Caco-2 (cell line): ENCODE measurements at regions not wholly inside any gene's neighbourhood (a gene's known extent, or its start where the extent isn't known, plus 50 kb on each side); places are given as distances from the start of the nearest gene placed in this dataset.

Source experiments
- BruUV-seq: library from RNA; stranded (reverse); fragments of 400-500 nt; replicated peaks from 2 replicates; lab custom pipeline; 2021; lab: Mats Ljungman, UMichigan
- CTCF ChIA-PET: fragments of 300-600 bp; sonication (Branson Sonifier 250); formaldehyde crosslinking; loops from one replicate; lab custom pipeline; 2022; ENCODE audit warnings: antibody characterized with exemption; lab: Charles Lee
- POLR2A ChIA-PET: fragments of 300-600 bp; sonication (Branson Sonifier 250); formaldehyde crosslinking; loops from one replicate; lab custom pipeline; 2022; ENCODE audit warnings: antibody characterized with exemption; lab: Charles Lee
- DNase-seq, 2 experiments: peaks; one replicate each; pipeline versions ENCODE4 v3.0.0 to v3.0.0-alpha.2; 2020 to 2022
- H3K27me3 ChIP-seq: replicated peaks from 2 replicates; pipeline ENCODE4 v1.6.0; 2011; ENCODE audit warnings: low read length; ENCODE audit not compliant: control insufficient read depth, insufficient read depth
- H3K36me3 ChIP-seq: 2 replicates; pipeline ENCODE4 v1.5.1; 2011; ENCODE audit warnings: low read length; ENCODE audit not compliant: control insufficient read depth, insufficient read depth
- H3K4me1 ChIP-seq: fragments of 250-450 bp; sonication (Bioruptor Pico); 2 replicates; pipeline ENCODE4 v1.5.1; 2020; ENCODE audit warnings: mild to moderate bottlenecking
- H3K4me3 ChIP-seq: 2 replicates; pipeline ENCODE4 v1.5.1; 2011; ENCODE audit warnings: low read depth, mild to moderate bottlenecking, control low read depth, low read length
- H3K9me3 ChIP-seq: fragments of 250-450 bp; sonication (Bioruptor Pico); 2 replicates; pipeline ENCODE4 v1.5.1; 2020; ENCODE audit warnings: mild to moderate bottlenecking, moderate library complexity
- H3K27ac Mint-ChIP-seq: one replicate; pipeline ENCODE4 v1.8.0; 2022; ENCODE audit warnings: mixed read lengths; ENCODE audit not compliant: unreplicated experiment
- H3K27me3 Mint-ChIP-seq: one replicate; pipeline ENCODE4 v1.8.0; 2022; ENCODE audit warnings: mixed read lengths; ENCODE audit not compliant: insufficient read depth, unreplicated experiment
- H3K36me3 Mint-ChIP-seq: one replicate; pipeline ENCODE4 v1.8.0; 2022; ENCODE audit warnings: mild to moderate bottlenecking, mixed read lengths; ENCODE audit not compliant: insufficient read depth, unreplicated experiment
- H3K4me1 Mint-ChIP-seq: one replicate; pipeline ENCODE4 v1.8.0; 2022; ENCODE audit warnings: low read depth, mixed read lengths; ENCODE audit not compliant: unreplicated experiment
- H3K4me3 Mint-ChIP-seq: one replicate; pipeline ENCODE4 v1.8.0; 2022; ENCODE audit warnings: mild to moderate bottlenecking, moderate library complexity, mixed read lengths; ENCODE audit not compliant: unreplicated experiment
- H3K9me3 Mint-ChIP-seq: one replicate; pipeline ENCODE4 v1.8.0; 2022; ENCODE audit warnings: mixed read lengths; ENCODE audit not compliant: unreplicated experiment
- CTCF ChIP-seq, 2 experiments: fragments of 200-600 bp in 1 of 2; IDR thresholded peaks; 1 replicate in 1 of 2; 2 replicates in 1 of 2; pipeline versions ENCODE4 v1.5.1 to v1.8.0; 2011 to 2022; ENCODE audit warnings: antibody characterized with exemption in 1 of 2, control low read depth in 1 of 2, inconsistent platforms in 1 of 2, low read depth in 1 of 2, low read length in 1 of 2, mild to moderate bottlenecking in 1 of 2, moderate library complexity in 1 of 2; ENCODE audit not compliant: insufficient read depth in 1 of 2, severe bottlenecking in 1 of 2, unreplicated experiment in 1 of 2
- intact Hi-C: fragments of 100-400 bp; cut with micrococcal nuclease; formaldehyde crosslinking; loops from one replicate; pipeline ENCODE4 v1.10.0; 2022; ENCODE audit not compliant: unreplicated experiment

- Histone ChIP-seq H3K4me1 (peaks cover 34% of the 10 kb centered on the region), H3K27me3 (no peaks in the 10 kb centered on the region), H3K9me3 (no peaks in the 10 kb centered on the region), H3K4me3 (no peak overlapping the region), H3K36me3 (no peaks in the 10 kb centered on the region)
- DNase-seq: no peak
- POLR2A ChIA-PET: no interaction called here
- no peak for TF ChIP-seq CTCF (IDR thresholded peaks at IDR 0.05; ENCODE audit: insufficient read depth in 1 of 2, low read depth in 1 of 2, low read length in 1 of 2, severe bottlenecking in 1 of 2, unreplicated experiment in 1 of 2)
- H3K27me3 Mint-ChIP-seq: no peaks in the 10 kb centered on the region
- no peak overlapping the region for H3K27ac Mint-ChIP-seq
- H3K4me3 Mint-ChIP-seq: no peak overlapping the region
- no peaks in the 10 kb centered on the region for H3K36me3 Mint-ChIP-seq
- peaks cover 9% of the 10 kb centered on the region for H3K4me1 Mint-ChIP-seq
- H3K9me3 Mint-ChIP-seq: no peaks in the 10 kb centered on the region
- CTCF ChIA-PET: no interaction called here
- intact Hi-C loops: loop anchor here (5.0 kb wide), 1 partner anchor 186 kb away; no protein-coding TSS in a partner anchor
- no TSS peak for BruUV-seq
Measured at GRCh38 chr7:116357781-116358670, 141.5 kb upstream of the CAV2 start.

GRCh38 chr7:116361767-116362166, 137.8 kb upstream of the CAV2 start:
- Mint-ChIP-seq H3K4me3 (no peak overlapping the region), H3K4me1 (no peaks in the 10 kb centered on the region), H3K9me3 (no peaks in the 10 kb centered on the region), H3K27me3 (no peaks in the 10 kb centered on the region), H3K27ac (no peak overlapping the region), H3K36me3 (no peaks in the 10 kb centered on the region)
- TF ChIP-seq CTCF (IDR thresholded peaks at IDR 0.05; ENCODE audit: insufficient read depth in 1 of 2, low read depth in 1 of 2, low read length in 1 of 2, severe bottlenecking in 1 of 2, unreplicated experiment in 1 of 2): no peak
- Histone ChIP-seq H3K27me3 (no peaks in the 10 kb centered on the region), H3K4me1 (peaks cover 7% of the 10 kb centered on the region; the same call in 1 of the 2 replicates), H3K36me3 (no peaks in the 10 kb centered on the region), H3K4me3 (no peak overlapping the region), H3K9me3 (no peaks in the 10 kb centered on the region)
- no peak for DNase-seq
- intact Hi-C loops: no loop called here
- ChIA-PET POLR2A (no interaction called here), CTCF (no interaction called here)
- BruUV-seq: no TSS peak

GRCh38 chr7:116363637-116364432, 135.7 kb upstream of the CAV2 start:
- intact Hi-C loops: no loop called here
- 0 out of 2 replicates have a peak, but pooled peaks cover 2% of the 10 kb centered on the region for H3K27me3 ChIP-seq

More at GRCh38 chr7:116363637-116364432, 135.7 kb upstream of the CAV2 start:
- H3K9me3 Mint-ChIP-seq: no peaks in the 10 kb centered on the region
- no peaks in the 10 kb centered on the region for H3K9me3 ChIP-seq
- TF ChIP-seq CTCF (IDR thresholded peaks at IDR 0.05; ENCODE audit: insufficient read depth in 1 of 2, low read depth in 1 of 2, low read length in 1 of 2, severe bottlenecking in 1 of 2, unreplicated experiment in 1 of 2): no peak
- BruUV-seq: no TSS peak
- no peak overlapping the region for H3K4me3 Mint-ChIP-seq
- DNase-seq: no peak
- CTCF ChIA-PET: no interaction called here
- H3K27ac Mint-ChIP-seq: no peak overlapping the region
- no peaks in the 10 kb centered on the region for H3K36me3 ChIP-seq
- H3K4me3 ChIP-seq: no peak overlapping the region
- H3K27me3 Mint-ChIP-seq: no peaks in the 10 kb centered on the region
- H3K36me3 Mint-ChIP-seq: no peaks in the 10 kb centered on the region
- no peaks in the 10 kb centered on the region for H3K4me1 ChIP-seq
- H3K4me1 Mint-ChIP-seq: no peaks in the 10 kb centered on the region
- POLR2A ChIA-PET: no interaction called here
